Prostate gland (tissue), 2 donors: ENCODE measurements at regions not wholly inside any gene's neighbourhood (a gene's known extent, or its start where the extent isn't known, plus 50 kb on each side); places are given as distances from the start of the nearest gene placed in this dataset.

Source experiments
- DNase-seq: peaks from one replicate; pipeline ENCODE4 v3.0.0-alpha.2; 2019; ENCODE audit warnings: low spot score
- H3K27ac ChIP-seq, 2 donors: fragments of 200-600 bp; sonication (generic); 2 replicates each; pipeline ENCODE4 v1.5.1; 2017 to 2019
- H3K27me3 ChIP-seq: fragments of 200-600 bp; sonication (generic); replicated peaks from 2 replicates; pipeline ENCODE4 v1.5.1; 2019; ENCODE audit not compliant: insufficient read depth
- H3K36me3 ChIP-seq, 2 donors: fragments of 200-600 bp; sonication (generic); 1 replicate in 1 of 2; 2 replicates in 1 of 2; pipeline versions ENCODE4 v1.5.1 to v1.8.1; 2017 to 2019
- H3K4me1 ChIP-seq: fragments of 200-600 bp; sonication (generic); replicated peaks from 2 replicates; pipeline ENCODE4 v1.5.1; 2019
- H3K4me3 ChIP-seq, 2 donors: fragments of 200-600 bp; sonication (generic); 2 replicates each; pipeline ENCODE4 v1.5.1; 2017 to 2019
- H3K9me3 ChIP-seq: fragments of 200-600 bp; sonication (generic); 2 replicates; pipeline ENCODE4 v1.5.1; 2017
- CTCF ChIP-seq, 4 experiments: fragments of 200-600 bp in 2 of 4; fragments of 450-650 bp in 2 of 4; sonication (generic) in 2 of 4; IDR thresholded peaks; 1 replicate in 3 of 4; 2 replicates in 1 of 4; pipeline ENCODE4 v1.5.1; 2016 to 2019; ENCODE audit warnings: antibody characterized with exemption in 4 of 4, mild to moderate bottlenecking in 2 of 4, moderate library complexity in 2 of 4
- POLR2A ChIP-seq: fragments of 450-650 bp; IDR thresholded peaks from one replicate; pipeline ENCODE4 v1.6.1; 2016; ENCODE audit warnings: antibody characterized with exemption, mild to moderate bottlenecking
- POLR2AphosphoS5 ChIP-seq: sonication (generic); formaldehyde crosslinking; IDR thresholded peaks from one replicate; pipeline ENCODE4 v1.6.1; 2017; ENCODE audit warnings: antibody characterized with exemption
- WGBS: methylation state at CpG from one replicate; pipeline ENCODE4 v1.1.5; 2018; 5-methylcytosine and 5-hydroxymethylcytosine counted together
- intact Hi-C: fragments of 100-400 bp; cut with DNase I; formaldehyde crosslinking; loops from one replicate; pipeline ENCODE4 v1.14.2; 2022

DNA sequence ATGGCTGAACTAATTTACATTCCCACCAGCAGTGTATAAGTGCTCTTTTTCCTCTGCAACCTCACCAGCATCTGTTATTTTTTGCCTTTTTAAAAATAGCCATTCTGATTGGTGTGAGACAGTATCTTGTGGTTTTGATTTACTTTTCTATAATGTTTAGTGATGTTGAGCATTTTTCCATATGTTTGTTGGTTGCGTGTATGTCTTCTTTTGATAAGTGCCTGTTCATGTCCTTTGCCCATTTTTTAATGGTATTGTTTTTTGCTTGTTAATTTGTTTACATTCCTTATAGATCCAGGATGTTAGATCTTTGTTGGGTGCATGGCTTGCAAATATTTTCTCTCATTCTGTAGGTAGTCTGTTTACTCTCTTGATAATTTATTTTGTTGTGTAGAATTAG, 169.9 kb downstream of the PRL start:
- TF ChIP-seq CTCF (IDR thresholded peaks at IDR 0.05): no peak
- TF ChIP-seq POLR2A: no peak
- TF ChIP-seq POLR2AphosphoS5: no peak
- no peaks in the 10 kb centered on the region for H3K4me1 ChIP-seq
- intact Hi-C loops: no loop called here
- 100% methylated on average over 1 of the region's 1 CpG for WGBS
- no peaks in the 10 kb centered on the region for H3K36me3 ChIP-seq
- H3K4me3 ChIP-seq: no peak overlapping the region
- no peak overlapping the region for H3K27ac ChIP-seq
- H3K27me3 ChIP-seq: no peaks in the 10 kb centered on the region
- no peaks in the 10 kb centered on the region for H3K9me3 ChIP-seq
- DNase-seq: no peak

DNA sequence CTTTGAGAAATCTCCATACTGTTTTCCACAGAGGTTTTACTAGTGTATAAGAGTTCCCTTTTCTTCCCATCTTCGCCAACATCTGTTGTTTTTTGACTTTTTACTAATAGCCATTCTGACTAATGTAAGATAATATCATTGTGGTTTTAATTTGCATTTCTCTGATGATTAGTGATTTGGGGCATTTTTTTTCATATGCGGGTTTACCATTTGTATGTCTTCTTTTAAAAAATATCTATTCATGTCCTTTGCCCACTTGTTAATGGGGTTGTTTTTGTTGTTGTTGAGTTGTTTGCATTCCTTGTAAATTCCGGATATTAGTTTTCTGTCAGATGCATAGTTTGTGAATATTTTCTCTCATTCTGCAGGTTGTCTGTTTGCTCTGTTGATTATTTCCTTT, 167.1 kb downstream of the PRL start:
- intact Hi-C loops: no loop called here
- TF ChIP-seq POLR2A (no peak), POLR2AphosphoS5 (no peak)
- H3K27ac ChIP-seq: no peak overlapping the region
- H3K4me3 ChIP-seq: no peak overlapping the region
- no peaks in the 10 kb centered on the region for H3K9me3 ChIP-seq
- 98% methylated on average over 3 of the region's 3 CpGs for WGBS
- no peak for DNase-seq
- no peaks in the 10 kb centered on the region for H3K4me1 ChIP-seq
- H3K36me3 ChIP-seq: no peaks in the 10 kb centered on the region
- no peaks in the 10 kb centered on the region for H3K27me3 ChIP-seq

GRCh38 chr6:22132656-22133055, 164.2 kb downstream of the PRL start:
- DNase-seq: no peak
- WGBS: 72% methylated on average over 2 of the region's 2 CpGs

GRCh38 chr6:22133357-22133756, 163.5 kb downstream of the PRL start:
- Histone ChIP-seq H3K9me3 (no peaks in the 10 kb centered on the region), H3K4me1 (no peaks in the 10 kb centered on the region), H3K36me3 (no peaks in the 10 kb centered on the region), H3K27ac (no peak overlapping the region), H3K4me3 (no peak overlapping the region), H3K27me3 (no peaks in the 10 kb centered on the region)
- intact Hi-C loops: no loop called here
- peak; percentile 33 for DNase-seq
- TF ChIP-seq POLR2A (no peak), POLR2AphosphoS5 (peak; percentile 58), CTCF (IDR thresholded peaks at IDR 0.05) (no peak)
- WGBS: 28% methylated on average over 4 of the region's 4 CpGs

More at GRCh38 chr6:22132656-22133055, 164.2 kb downstream of the PRL start:
- Histone ChIP-seq H3K9me3 (no peaks in the 10 kb centered on the region), H3K27me3 (no peaks in the 10 kb centered on the region), H3K4me1 (no peaks in the 10 kb centered on the region), H3K4me3 (no peak overlapping the region), H3K27ac (no peak overlapping the region), H3K36me3 (no peaks in the 10 kb centered on the region)
- TF ChIP-seq CTCF (IDR thresholded peaks at IDR 0.05) (no peak), POLR2A (no peak), POLR2AphosphoS5 (no peak)
- intact Hi-C loops: no loop called here

DNA sequence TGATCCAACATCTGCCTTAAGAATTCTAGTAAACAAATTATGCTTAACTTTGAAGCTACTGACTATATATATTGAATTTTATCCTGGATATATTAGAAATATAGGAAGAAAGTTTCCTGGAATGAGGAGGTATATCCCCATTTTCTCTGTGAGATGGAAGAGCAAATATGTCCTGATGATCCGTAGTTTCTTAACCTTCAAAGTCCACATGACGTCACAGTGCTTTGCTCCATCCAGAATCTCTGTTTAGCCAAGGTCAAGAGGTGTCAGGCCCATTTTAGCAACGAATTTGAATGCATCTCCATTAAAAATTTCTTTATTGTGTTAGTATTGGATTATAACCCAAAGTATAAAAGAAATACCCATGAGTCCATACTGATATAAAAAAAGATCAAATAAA, 162.5 kb downstream of the PRL start:
- 83% methylated on average over 3 of the region's 3 CpGs for WGBS
- DNase-seq: no peak
- Histone ChIP-seq H3K27ac (no peak overlapping the region), H3K27me3 (no peaks in the 10 kb centered on the region), H3K4me1 (no peaks in the 10 kb centered on the region), H3K9me3 (no peaks in the 10 kb centered on the region), H3K4me3 (no peak overlapping the region), H3K36me3 (no peaks in the 10 kb centered on the region)
- intact Hi-C loops: no loop called here
- no peak for TF ChIP-seq POLR2AphosphoS5
- no peak for TF ChIP-seq POLR2A
- TF ChIP-seq CTCF (IDR thresholded peaks at IDR 0.05): no peak
